Uterus (tissue), 3 donors: ENCODE measurements at regions not wholly inside any gene's neighbourhood (a gene's known extent, or its start where the extent isn't known, plus 50 kb on each side); places are given as distances from the start of the nearest gene placed in this dataset.

Source experiments
- DNase-seq, 2 donors: peaks; one replicate each; pipeline ENCODE4 v3.0.0-alpha.2; 2019 to 2020
- H3K27ac ChIP-seq, 2 donors: fragments of 200-600 bp; sonication (generic); 1 replicate in 1 of 2; 2 replicates in 1 of 2; pipeline ENCODE4 v1.5.1; 2016 to 2018
- H3K27me3 ChIP-seq, 2 donors: fragments of 200-600 bp; sonication (generic); one replicate each; pipeline ENCODE4 v1.5.1; 2018 to 2019; ENCODE audit warnings: control low read depth in 1 of 2
- H3K36me3 ChIP-seq, 2 donors: fragments of 200-600 bp; sonication (generic); one replicate each; pipeline ENCODE4 v1.5.1; 2019; ENCODE audit warnings: control low read depth in 1 of 2
- H3K4me1 ChIP-seq, 2 donors: fragments of 200-600 bp; sonication (generic); one replicate each; pipeline ENCODE4 v1.5.1; 2018 to 2019; ENCODE audit warnings: control low read depth in 1 of 2
- H3K4me3 ChIP-seq, 2 donors: fragments of 200-600 bp; sonication (generic); 1 replicate in 1 of 2; 2 replicates in 1 of 2; pipeline ENCODE4 v1.5.1; 2018 to 2019; ENCODE audit warnings: mild to moderate bottlenecking in 1 of 2
- H3K9me3 ChIP-seq, 2 donors: fragments of 200-600 bp; sonication (generic); one replicate each; pipeline ENCODE4 v1.5.1; 2019; ENCODE audit warnings: control low read depth in 1 of 2
- CTCF ChIP-seq, 4 experiments: fragments of 200-600 bp in 2 of 4; fragments of 450-650 bp in 2 of 4; sonication (generic) in 2 of 4; IDR thresholded peaks; one replicate each; pipeline ENCODE4 v1.5.1; 2016 to 2019; ENCODE audit warnings: antibody characterized with exemption in 4 of 4, mild to moderate bottlenecking in 2 of 4, moderate library complexity in 1 of 4
- POLR2A ChIP-seq, 2 donors: fragments of 450-650 bp; IDR thresholded peaks; one replicate each; pipeline ENCODE4 v1.6.1; 2016; ENCODE audit warnings: antibody characterized with exemption in 2 of 2, mild to moderate bottlenecking in 1 of 2, moderate library complexity in 1 of 2
- intact Hi-C: fragments of 100-400 bp; cut with DNase I; formaldehyde crosslinking; loops from one replicate; pipeline ENCODE4 v1.15.1; 2023; ENCODE audit warnings: low total_unique reads
- donor health status: DM: yes; HTN: yes; CAD: no.

- no peaks in the 10 kb centered on the region for H3K4me1 ChIP-seq
- no peak overlapping the region for H3K27ac ChIP-seq
- no peak for DNase-seq
- H3K9me3 ChIP-seq, result no peaks in the 10 kb centered on the region
- H3K27me3 ChIP-seq, result no peaks in the 10 kb centered on the region
- H3K36me3 ChIP-seq, result no peaks in the 10 kb centered on the region
- intact Hi-C loops, result no loop called here
- no peak overlapping the region for H3K4me3 ChIP-seq
- TF ChIP-seq CTCF (IDR thresholded peaks at IDR 0.05), result no peak
These were observed 417.1 kb downstream of the RAD51AP2 start for GRCh38 chr2:17101091-17101490.

- TF ChIP-seq POLR2A (IDR thresholded peaks at IDR 0.05) (no peak), CTCF (IDR thresholded peaks at IDR 0.05) (no peak)
- intact Hi-C loops, result no loop called here
- Histone ChIP-seq H3K4me3 (no peak overlapping the region), H3K27me3 (no peaks in the 10 kb centered on the region), H3K9me3 (no peaks in the 10 kb centered on the region), H3K27ac (no peak overlapping the region), H3K36me3 (no peaks in the 10 kb centered on the region), H3K4me1 (no peaks in the 10 kb centered on the region)
- no peak for DNase-seq
These were observed 422.9 kb downstream of the RAD51AP2 start for GRCh38 chr2:17095340-17095739.

- no peak overlapping the region for H3K4me3 ChIP-seq
- TF ChIP-seq POLR2A (IDR thresholded peaks at IDR 0.05) (no peak), CTCF (IDR thresholded peaks at IDR 0.05) (no peak)
- H3K27me3 ChIP-seq, result no peaks in the 10 kb centered on the region
- H3K4me1 ChIP-seq, result no peaks in the 10 kb centered on the region
- intact Hi-C loops, result no loop called here
- H3K9me3 ChIP-seq, result no peaks in the 10 kb centered on the region
- no peak overlapping the region for H3K27ac ChIP-seq
- no peak for DNase-seq
- no peaks in the 10 kb centered on the region for H3K36me3 ChIP-seq
These were observed 424.5 kb downstream of the RAD51AP2 start for GRCh38 chr2:17093712-17094111.

- no peaks in the 10 kb centered on the region for H3K27me3 ChIP-seq
- intact Hi-C loops, result no loop called here
These were observed 421.4 kb upstream of the CYRIA start for GRCh38 chr2:17086990-17087389.

GRCh38 chr2:17085546-17086202 lies 420.0 kb upstream of the CYRIA start:
- no peak overlapping the region for H3K27ac ChIP-seq
- TF ChIP-seq POLR2A (IDR thresholded peaks at IDR 0.05) (no peak), CTCF (IDR thresholded peaks at IDR 0.05) (no peak)
- H3K9me3 ChIP-seq, result no peaks in the 10 kb centered on the region
- no peaks in the 10 kb centered on the region for H3K27me3 ChIP-seq
- H3K36me3 ChIP-seq, result no peaks in the 10 kb centered on the region
- H3K4me3 ChIP-seq, result no peak overlapping the region
- intact Hi-C loops, result no loop called here
- no peak for DNase-seq
- no peaks in the 10 kb centered on the region for H3K4me1 ChIP-seq

More at GRCh38 chr2:17086990-17087389, 421.4 kb upstream of the CYRIA start:
- Histone ChIP-seq H3K36me3 (no peaks in the 10 kb centered on the region), H3K9me3 (no peaks in the 10 kb centered on the region), H3K4me3 (no peak overlapping the region), H3K27ac (no peak overlapping the region), H3K4me1 (no peaks in the 10 kb centered on the region)
- DNase-seq, result no peak
- no peak for TF ChIP-seq CTCF (IDR thresholded peaks at IDR 0.05)
